ENCODE measurements at regions not wholly inside any gene's neighbourhood (a gene's known extent, or its start where the extent isn't known, plus 50 kb on each side); places are given as distances from the start of the nearest gene placed in this dataset.

DNA sequence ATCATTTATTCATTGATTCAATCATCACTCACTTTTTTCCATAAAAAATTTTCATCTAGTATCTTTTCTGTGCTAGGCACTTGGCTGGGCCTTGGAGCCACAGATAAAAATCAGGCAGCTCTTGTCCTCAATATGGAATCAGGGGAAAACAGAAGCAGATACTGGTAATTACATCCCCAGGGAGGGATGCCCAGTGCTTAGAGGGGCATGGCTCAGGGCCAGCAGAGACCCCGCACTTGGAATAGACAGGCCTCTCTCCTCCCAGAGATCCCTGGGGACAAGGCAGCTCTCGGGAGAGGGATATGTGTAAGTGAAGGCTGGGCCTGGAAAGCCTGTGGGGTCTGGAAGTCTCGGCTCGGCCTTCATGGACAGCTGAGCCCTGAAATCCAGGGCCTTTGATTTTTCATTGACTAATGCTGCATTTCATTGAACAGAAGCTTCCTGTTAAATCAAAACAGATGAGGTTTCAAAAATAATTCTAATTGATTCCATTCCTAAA lies 180.4 kb downstream of the FOXD2 start:
- WGBS, 2 donors = 62 to 75% methylated on average over 4 of the region's 4 CpGs
- intact Hi-C loops (cut with DNase I; ENCODE audit: low total_unique reads) = no loop called here
- DNase-seq (ENCODE audit: low spot score in 2 of 2) = peak; percentile 12 to 50
- no peak overlapping the region for H3K4me3 ChIP-seq (ENCODE audit: low read depth, poor library complexity, severe bottlenecking)
- TF ChIP-seq, protein P1, sequence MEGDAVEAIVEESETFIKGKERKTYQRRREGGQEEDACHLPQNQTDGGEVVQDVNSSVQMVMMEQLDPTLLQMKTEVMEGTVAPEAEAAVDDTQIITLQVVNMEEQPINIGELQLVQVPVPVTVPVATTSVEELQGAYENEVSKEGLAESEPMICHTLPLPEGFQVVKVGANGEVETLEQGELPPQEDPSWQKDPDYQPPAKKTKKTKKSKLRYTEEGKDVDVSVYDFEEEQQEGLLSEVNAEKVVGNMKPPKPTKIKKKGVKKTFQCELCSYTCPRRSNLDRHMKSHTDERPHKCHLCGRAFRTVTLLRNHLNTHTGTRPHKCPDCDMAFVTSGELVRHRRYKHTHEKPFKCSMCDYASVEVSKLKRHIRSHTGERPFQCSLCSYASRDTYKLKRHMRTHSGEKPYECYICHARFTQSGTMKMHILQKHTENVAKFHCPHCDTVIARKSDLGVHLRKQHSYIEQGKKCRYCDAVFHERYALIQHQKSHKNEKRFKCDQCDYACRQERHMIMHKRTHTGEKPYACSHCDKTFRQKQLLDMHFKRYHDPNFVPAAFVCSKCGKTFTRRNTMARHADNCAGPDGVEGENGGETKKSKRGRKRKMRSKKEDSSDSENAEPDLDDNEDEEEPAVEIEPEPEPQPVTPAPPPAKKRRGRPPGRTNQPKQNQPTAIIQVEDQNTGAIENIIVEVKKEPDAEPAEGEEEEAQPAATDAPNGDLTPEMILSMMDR (IDR thresholded peaks at IDR 0.05) = no peak
- TF ChIP-seq POLR2A (IDR thresholded peaks at IDR 0.05) = no peak

DNA sequence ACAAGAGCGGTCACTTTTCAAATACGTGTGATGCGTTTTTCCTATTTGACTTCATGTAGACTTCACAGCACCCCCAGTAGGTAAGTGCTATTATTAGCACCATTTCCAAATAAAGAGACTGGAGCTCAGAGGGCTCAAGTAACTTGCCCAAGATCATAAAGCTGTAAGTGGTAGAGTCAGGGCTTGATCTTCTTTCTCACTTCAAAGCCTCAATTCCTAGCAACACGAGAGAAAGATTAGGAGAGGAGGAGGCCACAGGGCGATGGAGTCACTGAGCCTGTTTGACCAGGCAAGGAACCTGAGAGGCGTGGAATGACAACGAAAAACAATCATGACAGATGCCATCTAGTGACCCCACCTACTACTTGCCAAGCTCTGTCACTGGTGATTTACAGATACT lies 181.0 kb downstream of the FOXD2 start:
- 64 to 66% methylated on average over 7 of the region's 7 CpGs for WGBS, 2 donors
- H3K4me3 ChIP-seq (ENCODE audit: low read depth, poor library complexity, severe bottlenecking) = no peak overlapping the region
- TF ChIP-seq POLR2A (IDR thresholded peaks at IDR 0.05) = no peak
- TF ChIP-seq, protein P1 (IDR thresholded peaks at IDR 0.05) = no peak
- intact Hi-C loops (cut with DNase I; ENCODE audit: low total_unique reads) = no loop called here
- peak in 1 of 2 donors; percentile 4 for DNase-seq (ENCODE audit: low spot score in 2 of 2)

DNA sequence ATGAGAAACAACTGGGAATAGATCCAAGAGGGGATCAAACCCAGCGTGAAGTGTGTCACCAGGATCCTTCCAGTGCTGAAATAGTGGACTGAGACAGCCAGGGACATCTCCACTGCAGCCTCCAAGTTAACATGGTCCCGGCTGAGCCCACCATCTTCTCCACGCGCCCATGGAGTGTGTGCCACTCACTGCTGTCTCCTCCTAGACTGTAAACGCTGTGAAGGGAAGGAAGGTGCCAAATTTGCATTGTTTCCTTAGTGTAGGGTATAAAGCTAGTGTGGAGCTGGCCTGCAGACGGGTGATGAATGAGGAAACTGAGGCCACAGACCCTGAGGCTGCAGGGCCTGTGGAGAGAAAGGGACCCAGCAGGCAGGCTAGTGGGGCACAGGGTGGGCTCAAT lies 183.6 kb downstream of the FOXD2 start:
- no peak for TF ChIP-seq POLR2A (IDR thresholded peaks at IDR 0.05)
- TF ChIP-seq, protein P1 (IDR thresholded peaks at IDR 0.05) = no peak
- peak in 1 of 2 donors; percentile 6 for DNase-seq (ENCODE audit: low spot score in 2 of 2)
- intact Hi-C loops (cut with DNase I; ENCODE audit: low total_unique reads) = no loop called here
- WGBS, 2 donors = 91 to 92% methylated on average over 6 of the region's 6 CpGs
- H3K4me3 ChIP-seq (ENCODE audit: low read depth, poor library complexity, severe bottlenecking) = no peak overlapping the region

DNA sequence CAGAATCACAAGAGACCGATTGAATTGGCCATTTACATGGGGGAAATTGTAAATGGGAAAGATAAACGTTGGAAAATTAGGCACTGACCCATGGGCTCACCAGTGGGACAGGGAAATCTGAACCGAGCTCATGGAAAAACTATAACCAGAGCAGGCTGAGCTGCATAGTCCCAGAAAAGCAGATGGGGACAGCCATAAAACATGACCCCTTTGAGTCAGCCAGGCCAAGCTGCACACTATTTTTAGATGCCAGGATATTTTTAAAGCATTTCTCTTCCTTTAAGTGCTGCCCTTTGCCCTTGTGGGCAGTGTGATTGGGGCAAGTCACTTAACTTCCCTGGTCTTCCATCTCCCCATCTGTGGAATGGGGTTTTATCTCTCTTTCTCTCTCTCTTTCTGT lies 184.1 kb downstream of the FOXD2 start:
- H3K4me3 ChIP-seq (ENCODE audit: low read depth, poor library complexity, severe bottlenecking) = no peak overlapping the region
- intact Hi-C loops (cut with DNase I; ENCODE audit: low total_unique reads) = no loop called here
- WGBS, 2 donors = 64 to 79% methylated on average over 3 of the region's 3 CpGs
- no peak for TF ChIP-seq POLR2A (IDR thresholded peaks at IDR 0.05)
- TF ChIP-seq, protein P1 (IDR thresholded peaks at IDR 0.05) = no peak
- peak in 1 of 2 donors; percentile 3 for DNase-seq (ENCODE audit: low spot score in 2 of 2)

DNA sequence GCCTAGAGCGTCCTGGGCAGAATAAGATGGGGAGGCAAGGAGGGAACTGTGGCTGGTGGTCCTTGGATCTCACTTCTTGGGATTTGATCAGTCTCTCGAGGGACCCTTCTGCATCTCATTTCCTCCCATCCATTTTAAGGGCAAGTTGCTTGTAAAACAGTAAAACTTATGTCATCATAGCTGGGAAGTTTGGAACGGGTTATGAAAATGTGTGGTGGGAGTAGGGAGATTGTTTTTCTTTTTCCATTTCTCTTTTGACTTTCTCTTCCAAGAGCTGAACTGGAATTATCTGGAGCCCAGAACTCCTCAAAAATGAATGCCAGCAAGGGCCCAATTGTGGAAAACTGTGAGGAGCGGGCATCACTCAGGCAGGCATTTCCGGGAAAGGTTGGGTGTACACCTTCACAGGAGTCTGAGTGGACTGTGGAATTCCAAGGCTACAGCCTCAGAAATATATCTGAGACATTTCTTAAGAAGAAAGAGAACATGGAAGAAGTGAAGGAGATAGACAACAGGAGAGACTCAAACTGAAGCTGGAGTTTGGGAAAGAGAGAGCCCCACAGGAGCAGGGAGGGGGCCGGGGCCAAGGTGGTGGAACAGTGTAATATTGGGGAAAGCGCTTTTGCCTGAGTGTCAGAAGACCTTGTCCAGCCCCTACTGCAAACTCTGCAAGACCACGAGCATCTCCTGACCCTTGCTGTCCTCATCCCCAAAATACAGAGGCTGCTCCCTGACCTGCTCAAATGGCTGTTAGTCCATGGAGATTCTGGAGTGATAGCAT lies 185.1 kb downstream of the FOXD2 start:
- no peak overlapping the region for H3K4me3 ChIP-seq (ENCODE audit: low read depth, poor library complexity, severe bottlenecking)
- DNase-seq (ENCODE audit: low spot score in 2 of 2) = peak; percentile 7 to 70
- TF ChIP-seq, protein P1 (IDR thresholded peaks at IDR 0.05) = no peak
- no peak for TF ChIP-seq POLR2A (IDR thresholded peaks at IDR 0.05)
- WGBS, 2 donors = 88 to 93% methylated on average over 8 of the region's 8 CpGs
- intact Hi-C loops (cut with DNase I; ENCODE audit: low total_unique reads) = no loop called here

Data from lower leg skin (tissue), 4 donors.